Renal pelvis (tissue), 1 donor: ENCODE measurements at regions not wholly inside any gene's neighbourhood (a gene's known extent, or its start where the extent isn't known, plus 50 kb on each side); places are given as distances from the start of the nearest gene placed in this dataset.

Experiments
- DNase-seq: peaks from one replicate; pipeline ENCODE4 v3.0.0-alpha.2; 2013

DNA sequence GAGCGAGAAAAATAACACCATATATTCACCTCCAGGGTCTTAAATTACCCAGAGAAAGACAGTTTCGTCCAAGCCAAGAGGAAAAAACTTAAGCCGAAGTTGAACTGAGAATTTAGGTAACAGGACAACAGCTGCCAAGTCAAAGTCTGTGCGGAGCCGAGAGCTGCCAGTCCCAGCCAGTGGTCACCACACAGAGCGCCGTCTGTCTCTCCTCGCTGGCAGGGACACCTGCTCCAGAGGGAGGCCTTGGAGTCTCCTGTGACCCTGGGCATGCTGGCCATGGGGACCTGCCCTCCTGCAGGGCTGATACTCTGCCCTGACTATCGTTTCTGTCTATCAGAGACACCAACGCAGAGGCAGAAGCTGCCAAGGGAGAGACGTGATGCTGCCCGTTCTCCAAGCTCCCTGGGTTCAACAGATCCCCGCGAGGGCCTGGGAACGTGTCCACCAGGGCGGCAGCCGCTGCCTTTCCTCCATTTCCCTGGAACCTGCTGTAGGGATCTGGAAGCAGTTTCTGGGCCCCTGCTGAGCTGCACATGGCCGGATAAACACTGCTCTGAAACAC lies 341.3 kb downstream of the SMOC2 start:
- no peak for DNase-seq

GRCh38 chr6:168778201-168778600 lies 337.2 kb downstream of the SMOC2 start:
- no peak for DNase-seq

DNA sequence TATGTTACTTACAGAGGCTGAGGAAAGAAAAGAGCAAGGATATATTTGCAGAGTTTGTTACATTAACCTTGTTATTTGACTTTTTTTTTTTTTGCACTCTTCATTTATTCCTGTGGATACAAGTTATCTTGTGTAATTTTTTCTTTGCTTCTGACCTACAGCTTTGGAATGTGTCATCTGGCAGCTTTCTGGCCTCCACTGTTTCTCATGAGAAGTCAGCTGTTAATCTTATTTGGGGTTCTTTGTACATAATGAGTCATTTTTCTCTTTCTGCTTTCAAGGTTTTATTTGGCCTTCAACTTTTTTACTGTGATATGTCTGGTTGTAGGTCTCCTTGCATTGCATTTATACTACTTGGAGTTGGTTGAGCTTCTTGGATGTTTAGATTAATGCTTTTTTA lies 333.4 kb downstream of the SMOC2 start:
- DNase-seq: no peak

DNA sequence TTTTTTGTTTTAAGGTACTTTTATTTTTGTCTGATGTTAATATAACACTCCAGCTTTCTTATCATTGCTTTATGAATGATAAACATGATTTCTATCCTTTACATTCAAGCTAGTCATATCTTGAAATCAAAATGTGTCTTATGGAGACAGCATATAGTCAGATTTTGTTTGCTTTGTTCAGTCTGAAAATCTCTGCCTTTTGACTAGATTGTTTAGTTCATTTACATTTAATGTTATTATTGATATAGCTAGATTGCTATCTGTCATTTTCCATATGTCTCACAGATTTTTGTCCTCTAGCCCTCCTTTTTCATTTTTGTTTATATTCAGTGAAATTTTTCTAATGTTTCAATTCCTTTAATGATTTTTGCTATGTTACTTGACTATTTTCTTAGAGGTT lies 332.8 kb downstream of the SMOC2 start:
- DNase-seq: no peak

DNA sequence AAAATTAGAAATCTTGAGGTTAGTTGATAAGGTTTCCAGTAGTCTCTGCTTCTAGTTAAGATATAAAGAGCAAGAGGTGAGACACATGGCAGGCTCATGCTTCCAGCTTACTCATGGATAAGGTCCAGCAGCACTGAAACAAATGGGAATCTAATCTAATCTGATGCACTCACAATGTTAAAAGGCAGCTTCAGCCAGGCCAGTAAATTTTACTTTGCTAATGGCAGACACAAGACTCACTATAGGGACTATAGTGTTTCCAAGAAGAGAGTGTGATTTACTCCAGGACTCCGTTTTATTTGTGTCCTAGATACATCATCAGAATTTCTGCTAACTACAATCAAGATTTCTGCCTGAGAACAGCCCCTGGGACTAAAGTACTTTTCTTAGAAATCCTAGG lies 324.8 kb downstream of the SMOC2 start:
- no peak for DNase-seq

DNA sequence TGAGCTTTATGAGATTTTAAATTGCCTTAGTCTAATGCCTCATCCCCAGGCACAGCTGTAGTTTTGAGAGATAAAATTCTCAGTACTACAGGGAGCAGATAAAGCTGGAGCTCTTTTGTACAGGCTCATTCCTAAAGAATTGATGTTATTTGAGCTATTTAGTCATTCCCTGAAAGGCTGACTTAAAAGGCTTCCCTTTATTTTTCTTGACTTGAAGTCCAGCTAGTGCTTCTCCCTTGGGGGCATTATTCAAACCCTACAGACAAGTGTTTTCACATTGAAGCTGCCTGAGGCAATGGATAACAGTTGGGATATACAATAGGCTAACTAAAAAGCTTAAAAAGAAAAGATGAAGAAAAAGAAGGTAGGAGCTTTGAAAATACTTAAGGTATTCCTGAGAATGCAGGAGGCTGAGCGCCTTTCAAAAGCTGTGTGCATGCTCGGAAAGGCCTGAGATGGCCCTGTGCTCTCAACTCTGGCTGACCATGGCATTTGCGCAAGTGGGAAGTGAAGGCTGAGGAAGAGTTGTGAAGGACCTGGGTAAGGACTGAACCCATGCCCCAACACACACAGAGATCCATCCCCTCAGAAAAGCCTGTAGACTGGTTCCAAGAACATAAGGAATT lies 315.1 kb downstream of the SMOC2 start:
- peak; percentile 43 for DNase-seq

DNA sequence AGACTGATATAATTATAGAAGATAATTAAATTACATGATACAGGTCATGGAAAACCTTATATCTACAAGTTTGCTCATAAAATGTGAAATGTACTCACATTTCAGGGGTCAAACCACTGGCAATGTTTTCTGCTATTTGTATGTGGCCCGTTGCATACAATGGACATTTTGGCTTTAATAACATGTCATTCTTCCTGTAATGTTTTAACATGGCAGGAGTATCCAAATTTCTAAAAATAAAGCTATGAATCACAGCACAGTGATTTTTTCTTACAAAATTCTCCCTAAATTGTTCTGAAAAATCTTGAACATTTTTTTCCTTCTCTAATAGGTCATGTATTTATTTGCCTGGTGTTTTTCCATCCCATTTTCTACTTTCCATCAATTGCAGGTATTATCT lies 305.7 kb downstream of the SMOC2 start:
- no peak for DNase-seq

- DNase-seq: no peak
These were observed 305.0 kb downstream of the SMOC2 start for GRCh38 chr6:168746013-168746412.

- no peak for DNase-seq
These were observed 303.9 kb downstream of the SMOC2 start for GRCh38 chr6:168744861-168745260.

GRCh38 chr6:168741942-168742782 lies 301.2 kb downstream of the SMOC2 start:
- DNase-seq: no peak

GRCh38 chr6:168741305-168741704 lies 300.3 kb downstream of the SMOC2 start:
- DNase-seq: no peak

- DNase-seq: no peak
These were observed 298.4 kb downstream of the SMOC2 start for GRCh38 chr6:168739381-168739780.

DNA sequence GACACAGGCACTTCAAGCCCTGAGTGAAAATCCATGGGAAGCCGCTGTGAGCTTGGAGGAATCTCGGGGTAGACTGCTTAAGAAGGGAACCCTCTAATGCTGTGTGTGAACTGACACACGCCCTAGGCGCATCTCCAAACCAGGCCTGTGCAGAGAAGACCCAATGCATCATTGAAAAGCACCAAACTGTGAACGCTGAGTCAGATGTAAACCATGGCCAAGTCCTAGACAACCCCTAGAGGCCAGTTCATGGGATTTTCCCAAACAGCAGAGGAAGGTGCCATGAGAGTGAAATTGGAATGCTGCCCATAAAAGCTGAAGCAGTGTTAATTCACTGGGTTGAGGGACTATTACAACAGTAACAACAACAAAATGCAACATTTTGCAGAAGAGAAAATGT lies 296.5 kb downstream of the SMOC2 start:
- no peak for DNase-seq

- no peak for DNase-seq
These were observed 296.0 kb downstream of the SMOC2 start for GRCh38 chr6:168737014-168737413.

DNA sequence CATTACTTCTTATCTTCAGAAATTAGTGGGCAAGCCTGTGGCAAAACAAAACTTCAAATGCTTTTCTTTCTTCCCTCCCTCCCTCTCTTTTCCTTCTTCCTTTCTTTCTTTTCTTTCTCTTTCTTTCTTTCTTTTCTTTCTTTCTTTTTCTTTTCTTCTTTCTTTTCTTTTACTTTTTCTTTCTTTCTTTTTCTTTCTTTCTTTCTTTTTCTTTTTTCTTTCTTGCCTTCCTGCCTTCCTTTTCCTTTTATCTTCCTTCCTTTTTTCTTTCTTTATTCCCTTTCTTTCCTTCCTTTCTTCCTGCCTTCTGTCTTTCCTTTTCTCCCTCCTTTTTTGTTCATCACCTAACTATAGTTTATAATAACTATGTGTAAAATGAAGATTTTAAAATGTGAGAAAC lies 295.1 kb downstream of the SMOC2 start:
- DNase-seq: no peak

GRCh38 chr6:168735268-168735949 lies 294.4 kb downstream of the SMOC2 start:
- no peak for DNase-seq

- no peak for DNase-seq
These were observed 293.5 kb downstream of the SMOC2 start for GRCh38 chr6:168734523-168734922.

GRCh38 chr6:168732676-168733075 lies 291.7 kb downstream of the SMOC2 start:
- no peak for DNase-seq

DNA sequence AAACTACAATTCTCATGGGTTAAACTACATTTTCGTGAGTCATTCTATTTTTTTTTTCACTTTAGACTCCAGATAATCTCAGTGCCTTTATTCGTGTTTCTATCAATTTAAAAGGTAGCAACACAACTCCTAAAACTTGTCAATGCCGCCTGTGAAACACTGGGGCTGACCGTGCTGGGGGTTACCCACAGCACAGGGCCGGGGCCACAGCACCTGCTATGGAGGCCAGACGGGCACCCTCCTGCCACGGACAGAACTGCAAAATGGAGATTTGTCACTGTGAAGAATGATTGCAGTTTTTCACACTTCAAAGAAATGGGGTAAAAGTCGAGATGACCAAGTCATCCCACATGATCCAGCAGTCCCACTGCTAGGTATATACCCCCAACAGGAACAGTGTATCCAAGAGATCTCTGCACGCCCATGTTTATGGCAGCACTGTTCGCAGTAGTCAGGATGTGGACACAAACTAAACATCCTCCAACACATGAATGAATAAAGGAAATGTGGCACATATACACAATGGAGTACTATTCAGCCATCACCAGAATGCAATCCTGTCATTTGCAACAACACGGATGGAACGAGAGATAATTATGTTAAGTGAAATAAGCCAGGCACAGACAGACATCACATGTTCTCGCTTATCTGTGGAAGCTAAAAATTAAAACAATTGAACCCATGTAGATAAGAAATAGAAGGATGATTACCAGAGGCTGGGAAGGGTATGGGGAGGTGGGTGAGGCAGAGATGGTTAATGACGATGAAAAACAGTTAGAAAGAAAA lies 290.1 kb downstream of the SMOC2 start:
- DNase-seq: no peak

- no peak for DNase-seq
These were observed 287.1 kb downstream of the SMOC2 start for GRCh38 chr6:168728056-168728455.

- no peak for DNase-seq
These were observed 285.4 kb downstream of the SMOC2 start for GRCh38 chr6:168726312-168726856.

DNA sequence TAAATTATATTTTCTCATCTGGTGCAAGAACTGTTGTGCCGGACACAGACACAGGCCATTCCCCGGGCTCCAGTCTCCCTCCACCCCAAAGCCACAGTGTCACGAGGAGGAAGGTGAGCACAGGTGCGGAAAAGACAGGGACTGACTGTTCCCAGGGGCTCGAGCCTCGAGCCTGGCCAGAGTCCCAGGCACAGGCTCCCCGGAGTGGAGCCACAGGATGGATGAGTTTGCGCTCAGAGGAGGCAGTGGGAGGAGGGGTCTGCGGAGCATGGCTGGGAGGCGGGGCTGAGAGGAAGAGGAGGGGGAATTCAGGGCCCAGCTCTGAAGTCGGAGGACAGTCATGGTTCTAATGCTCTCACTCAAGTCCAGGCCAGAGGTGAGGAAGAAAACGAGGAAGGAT lies 284.8 kb downstream of the SMOC2 start:
- DNase-seq: no peak
